NCI-H2196 treated with DMSO at 0.1 percent for 48 hours (cell line): ENCODE measurements at regions not wholly inside any gene's neighbourhood (a gene's known extent, or its start where the extent isn't known, plus 50 kb on each side); places are given as distances from the start of the nearest gene placed in this dataset.
A peak's percentile ranks its signal among the peaks of the same experiment; 100 is the strongest.
"Not testable (repeated sequence)": the region's sequence is repeated elsewhere in the genome, so short reads cannot be mapped to it uniquely, and the experiment has no call there.

ENCODE experiments used
- DNase-seq: peaks from one replicate; lab custom pipeline; 2025; ENCODE audit not compliant: unreplicated experiment; lab: John Stamatoyannopoulos, UW

DNA sequence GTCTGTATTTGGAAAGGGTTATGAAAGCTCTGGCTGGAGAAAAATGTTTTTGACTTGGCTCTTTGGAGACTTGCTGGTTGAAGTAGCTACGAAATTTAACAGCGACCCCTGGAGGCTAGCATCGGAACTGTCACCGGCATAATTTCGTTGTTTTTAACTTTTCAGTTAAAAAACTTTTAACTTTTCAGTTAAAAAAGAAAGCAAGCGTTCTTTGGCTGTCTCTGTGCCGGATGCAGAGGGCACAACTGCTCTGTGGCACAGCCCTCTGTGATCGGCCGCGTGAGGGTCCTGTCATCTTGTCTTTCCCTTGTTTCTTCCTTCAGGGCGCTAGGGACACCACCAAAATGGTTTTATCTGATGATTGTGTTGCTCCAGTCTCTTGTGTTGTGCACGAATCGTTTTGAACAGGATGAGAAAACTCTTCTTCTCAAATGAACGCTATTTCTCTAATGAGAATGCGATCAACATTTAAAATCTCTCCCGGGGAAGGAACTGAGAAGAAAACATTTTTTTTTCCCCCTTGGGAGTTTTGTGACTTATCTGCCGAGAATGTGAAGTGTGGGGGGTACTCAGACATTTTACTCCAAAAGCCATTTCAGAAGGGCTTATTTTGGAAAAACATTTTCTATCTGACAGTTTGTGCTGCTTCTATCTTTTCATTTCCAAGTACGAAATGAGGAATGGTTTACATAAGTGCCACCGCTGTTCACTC, 57.1 kb downstream of the ADCYAP1 start:
- peak; percentile 23 for DNase-seq

GRCh38 chr18:963276-963675, 58.6 kb downstream of the ADCYAP1 start:
- no peak for DNase-seq

GRCh38 chr18:965921-966758, 61.5 kb downstream of the ADCYAP1 start:
- no peak for DNase-seq

DNA sequence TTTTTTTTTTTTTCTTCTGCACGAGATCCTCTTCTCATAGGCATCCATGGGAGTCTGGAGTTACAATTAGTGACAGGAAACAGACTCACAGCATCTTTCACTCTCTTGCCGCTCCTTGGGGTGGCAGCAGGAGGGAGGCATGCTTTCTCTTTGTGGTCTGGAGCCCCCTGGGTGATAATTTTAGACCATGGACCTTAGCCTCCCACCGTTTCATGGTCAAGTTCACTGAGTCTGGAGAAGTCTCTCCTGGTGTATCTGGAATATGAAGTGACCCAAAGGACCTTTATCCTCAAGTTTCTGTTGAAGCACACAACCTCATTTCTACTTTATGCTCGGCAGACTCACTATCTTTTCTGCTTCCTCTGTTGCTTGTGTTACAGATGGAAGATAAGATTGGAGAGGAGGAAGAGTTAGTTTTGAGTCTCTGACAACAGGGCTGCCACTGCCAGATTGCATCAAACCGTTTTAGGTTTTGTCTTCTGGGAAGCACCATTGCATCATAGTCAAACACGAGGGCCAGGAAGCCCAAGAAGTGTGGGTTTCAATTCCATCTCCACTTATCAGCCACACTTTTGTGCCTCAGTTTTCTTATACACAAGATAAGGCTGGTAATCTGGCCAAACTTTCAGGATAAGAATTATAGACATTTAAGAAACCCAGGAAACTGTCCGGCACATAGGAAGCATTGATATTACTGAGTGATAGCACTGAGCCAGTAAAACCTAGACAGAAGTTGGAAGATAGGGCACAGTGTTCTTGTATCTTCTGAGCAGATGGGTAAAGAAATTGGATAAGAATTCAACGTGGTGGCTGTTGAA, 62.3 kb downstream of the ADCYAP1 start:
- DNase-seq = no peak

DNA sequence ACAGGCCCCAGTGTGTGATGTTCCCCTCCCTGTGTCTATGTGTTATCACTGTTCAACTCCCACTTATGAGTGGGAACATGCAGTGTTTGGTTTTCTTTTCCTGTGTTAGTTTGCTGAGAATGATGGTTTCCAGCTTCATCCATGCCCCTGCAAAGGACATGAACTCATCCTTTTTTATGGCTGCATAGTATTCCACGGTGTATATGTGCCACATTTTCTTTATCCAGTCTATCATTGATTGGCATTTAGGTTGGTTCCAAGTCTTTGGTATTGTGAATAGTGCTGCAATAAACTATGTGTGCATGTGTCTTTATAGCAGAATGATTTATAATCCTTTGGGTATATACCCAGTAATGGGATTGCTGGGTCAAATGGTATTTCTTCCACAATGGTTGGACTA, 64.2 kb downstream of the ADCYAP1 start:
- DNase-seq = not testable (repeated sequence)

DNA sequence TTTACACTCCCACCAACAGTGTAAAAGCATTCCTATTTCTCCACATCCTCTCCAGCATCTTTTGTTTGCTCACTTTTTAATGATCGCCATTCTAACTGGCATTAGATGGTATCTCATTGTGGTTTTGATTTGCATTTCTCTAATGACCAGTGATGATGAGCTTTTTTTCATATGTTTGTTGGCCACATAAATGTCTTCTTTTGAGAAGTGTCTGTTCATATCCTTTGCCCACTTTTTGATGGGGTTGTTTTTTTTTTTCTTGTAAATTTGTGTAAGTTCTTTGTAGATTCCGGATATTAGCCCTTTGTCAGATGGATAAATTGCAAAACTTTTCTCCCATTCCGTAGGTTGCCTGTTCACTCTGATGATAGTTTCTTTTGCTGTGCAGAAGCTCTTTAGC, 64.6 kb downstream of the ADCYAP1 start:
- DNase-seq = not testable (repeated sequence)

GRCh38 chr18:974606-975005, 69.9 kb downstream of the ADCYAP1 start:
- DNase-seq = not testable (repeated sequence)

DNA sequence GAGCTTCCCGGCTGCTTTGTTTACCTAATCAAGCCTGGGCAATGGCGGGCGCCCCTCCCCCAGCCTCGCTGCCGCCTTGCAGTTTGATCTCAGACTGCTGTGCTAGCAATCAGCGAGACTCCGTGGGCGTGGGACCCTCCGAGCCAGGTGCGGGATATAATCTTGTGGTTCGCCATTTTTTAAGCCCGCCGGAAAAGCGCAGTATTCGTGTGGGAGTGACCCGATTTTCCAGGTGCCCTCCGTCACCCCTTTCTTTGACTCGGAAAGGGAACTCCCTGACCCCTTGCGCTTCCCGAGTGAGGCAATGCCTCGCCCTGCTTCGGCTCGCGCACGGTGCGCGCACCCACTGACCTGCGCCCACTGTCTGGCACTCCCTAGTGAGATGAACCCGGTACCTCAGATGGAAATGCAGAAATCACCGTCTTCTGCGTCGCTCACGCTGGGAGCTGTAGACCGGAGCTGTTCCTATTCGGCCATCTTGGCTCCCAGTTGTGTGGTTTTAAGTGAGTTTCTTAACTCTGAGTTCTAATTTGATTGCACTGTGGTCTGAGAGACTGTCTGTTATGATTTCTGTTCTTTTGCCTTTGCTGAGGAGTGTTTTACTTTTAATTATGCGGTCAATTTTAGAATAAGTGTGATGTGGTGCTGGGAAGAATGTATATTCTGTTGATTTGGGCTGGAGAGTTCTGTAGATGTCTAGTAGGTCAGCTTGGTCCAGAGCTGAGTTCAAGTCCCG, 71.9 kb downstream of the ADCYAP1 start:
- not testable (repeated sequence) for DNase-seq

DNA sequence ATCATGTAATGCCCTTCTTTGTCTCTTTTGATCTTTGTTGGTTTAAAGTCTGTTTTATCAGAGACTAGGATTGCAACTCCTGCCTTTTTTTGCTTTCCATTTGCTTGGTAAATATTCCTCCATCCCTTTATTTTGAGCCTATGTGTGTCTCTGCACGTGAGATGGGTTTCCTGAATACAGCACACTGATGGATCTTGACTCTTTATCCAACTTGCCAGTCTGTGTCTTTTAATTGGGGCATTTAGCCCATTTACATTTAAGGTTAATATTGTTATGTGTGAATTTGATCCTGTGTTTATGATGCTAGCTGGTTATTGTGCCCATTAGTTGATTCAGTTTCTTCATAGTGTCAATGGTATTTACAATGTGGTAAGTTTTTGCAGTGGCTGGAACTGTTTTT, 72.7 kb downstream of the ADCYAP1 start:
- not testable (repeated sequence) for DNase-seq

GRCh38 chr18:977732-978131, 73.1 kb downstream of the ADCYAP1 start:
- DNase-seq = not testable (repeated sequence)

- DNase-seq = no peak
Measured at GRCh38 chr18:980586-980985, 75.9 kb downstream of the ADCYAP1 start.

- DNase-seq = no peak
Measured at GRCh38 chr18:984004-984403, 79.3 kb downstream of the ADCYAP1 start.

DNA sequence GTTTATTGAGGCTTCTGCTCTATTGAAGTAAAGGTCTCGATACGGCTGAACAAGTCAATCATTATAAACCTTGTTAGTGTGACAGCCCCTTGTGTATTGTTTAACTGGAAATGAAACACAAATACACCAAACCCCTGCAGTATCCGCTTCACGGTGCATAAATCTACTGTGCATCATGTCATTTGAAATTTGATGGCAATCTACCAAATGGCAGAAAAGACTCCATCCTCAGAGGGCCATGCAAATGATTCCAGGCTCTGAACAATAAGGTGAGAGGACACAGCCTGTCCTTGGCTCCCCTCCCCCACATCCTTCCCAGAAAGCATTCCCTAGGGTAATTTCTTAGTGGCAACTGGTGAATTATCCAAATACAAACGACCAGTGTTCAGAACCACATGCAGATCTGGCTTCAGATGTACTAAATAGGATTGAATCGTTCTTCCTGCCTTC, 80.6 kb downstream of the ADCYAP1 start:
- DNase-seq = peak; percentile 94

- peak; percentile 70 for DNase-seq
Measured at GRCh38 chr18:986051-986450, 81.4 kb downstream of the ADCYAP1 start.

GRCh38 chr18:986552-986951, 81.9 kb downstream of the ADCYAP1 start:
- no peak for DNase-seq

DNA sequence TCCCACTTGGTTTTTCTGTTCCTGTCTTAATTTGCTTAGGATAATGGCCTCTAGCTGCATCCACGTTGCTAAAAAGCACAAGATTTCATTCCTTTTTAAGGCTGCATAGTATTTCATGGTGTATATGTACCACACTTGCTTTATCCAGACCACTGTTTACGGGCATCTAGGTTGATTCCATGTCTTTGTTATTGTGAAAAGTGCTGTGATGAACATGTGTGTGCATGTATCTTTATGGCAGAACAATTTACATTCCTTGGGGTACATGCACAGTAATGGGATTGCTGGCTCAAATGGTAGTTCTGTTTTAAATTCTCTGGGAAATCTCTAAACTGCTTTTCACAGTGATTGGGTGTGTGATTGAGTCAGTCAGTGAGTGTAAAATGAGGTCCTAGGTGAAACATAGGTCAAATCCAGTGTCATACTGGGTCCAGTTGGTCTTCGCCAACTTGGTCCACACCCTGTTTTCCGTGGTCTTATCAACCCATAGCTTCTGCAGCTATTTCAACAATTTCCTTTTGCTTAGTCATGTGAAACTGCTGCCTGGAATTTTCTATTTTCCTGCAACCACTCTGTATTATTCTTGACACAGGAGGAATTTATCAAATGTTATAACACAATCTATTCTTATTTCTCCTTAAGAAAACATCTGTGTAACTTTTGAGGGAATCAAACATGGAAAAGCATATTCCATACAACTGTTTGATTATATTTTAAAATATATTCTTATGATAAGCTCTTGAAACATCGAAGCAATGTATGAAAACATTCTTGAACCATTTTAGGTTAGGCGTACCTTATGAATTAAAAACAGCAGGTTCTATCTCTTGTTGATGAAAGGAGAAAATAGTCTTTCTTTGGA, 82.9 kb downstream of the ADCYAP1 start:
- DNase-seq = no peak

- no peak for DNase-seq
Measured at GRCh38 chr18:989425-989824, 84.8 kb downstream of the ADCYAP1 start.

GRCh38 chr18:990197-990596, 85.5 kb downstream of the ADCYAP1 start:
- DNase-seq = no peak

GRCh38 chr18:991441-991840, 86.8 kb downstream of the ADCYAP1 start:
- DNase-seq = no peak

DNA sequence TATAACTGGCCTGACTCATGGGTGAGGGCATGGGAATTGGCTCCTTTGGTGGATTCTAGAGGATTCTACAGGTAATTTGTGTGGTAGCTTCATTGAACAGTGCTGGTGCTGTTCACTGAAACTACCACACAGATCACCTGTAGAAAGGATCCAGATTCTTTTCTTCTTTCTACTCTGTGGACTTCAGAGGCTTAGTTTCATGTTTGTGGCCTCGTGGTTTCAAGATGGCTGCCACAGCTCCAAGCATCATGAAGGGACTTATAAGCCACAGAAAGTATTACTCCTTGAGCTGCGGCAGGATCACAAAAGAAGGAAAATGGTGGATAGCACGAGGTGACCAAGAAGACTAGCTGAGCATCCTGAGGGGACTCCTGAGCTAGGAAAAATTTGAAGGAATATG, 88.9 kb downstream of the ADCYAP1 start:
- DNase-seq = no peak
